Esophagus mucosa (tissue), 1 donor: ENCODE measurements at regions not wholly inside any gene's neighbourhood (a gene's known extent, or its start where the extent isn't known, plus 50 kb on each side); places are given as distances from the start of the nearest gene placed in this dataset.
"Not testable (repeated sequence)": the region's sequence is repeated elsewhere in the genome, so short reads cannot be mapped to it uniquely, and the experiment has no call there.

Experiments
- ATAC-seq: fragments of 200-7000 bp; cut with Tn5 transposase; one replicate; pipeline ENCODE4 v1.9.1; 2020
- donor health status: DM: yes; HTN: yes; CAD: no.

DNA sequence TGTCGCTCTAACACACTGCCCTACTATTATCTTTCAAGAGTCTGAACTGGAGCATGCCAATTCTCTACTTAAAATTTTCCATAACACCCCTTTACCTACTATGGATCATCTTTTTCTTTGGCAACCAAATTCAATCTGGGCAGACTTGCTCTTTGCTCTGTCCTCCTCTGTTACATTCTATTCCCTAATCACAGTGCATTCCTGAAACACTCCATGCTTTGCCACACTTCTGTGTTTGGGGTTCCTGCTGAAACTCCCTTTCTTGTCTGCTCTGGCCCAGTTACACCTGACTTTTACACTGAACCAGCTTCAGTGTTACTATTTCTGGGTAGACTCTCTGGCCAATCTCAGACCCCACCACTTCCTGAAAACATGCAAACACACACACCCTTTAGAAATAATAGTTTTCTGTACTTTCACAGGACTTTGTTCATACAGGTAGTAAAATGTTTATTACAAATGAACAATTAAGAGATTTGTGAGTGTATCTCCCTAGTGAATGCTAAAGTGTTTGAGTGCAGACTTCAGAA is 119.9 kb upstream of the DCC start:
- ATAC-seq = no peak

DNA sequence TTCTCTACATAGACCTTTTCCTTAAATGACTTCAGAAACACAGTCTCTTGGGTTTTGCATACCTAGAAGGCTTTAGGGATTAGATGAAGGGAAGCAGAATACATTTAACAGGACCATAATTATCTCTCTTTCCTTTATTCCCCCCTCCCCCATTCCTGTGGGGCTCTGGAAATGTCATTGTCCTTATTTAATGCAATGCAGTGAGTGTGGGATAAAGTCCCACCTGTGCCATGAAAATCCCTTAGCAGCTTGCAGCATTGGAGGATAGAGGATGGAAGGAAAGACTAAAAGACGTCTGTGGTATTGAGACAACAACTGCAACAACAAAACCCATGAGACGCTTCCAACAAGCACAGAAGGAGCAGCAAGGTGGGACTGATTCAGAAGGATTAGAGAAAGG is 117.8 kb upstream of the DCC start:
- no peak for ATAC-seq

DNA sequence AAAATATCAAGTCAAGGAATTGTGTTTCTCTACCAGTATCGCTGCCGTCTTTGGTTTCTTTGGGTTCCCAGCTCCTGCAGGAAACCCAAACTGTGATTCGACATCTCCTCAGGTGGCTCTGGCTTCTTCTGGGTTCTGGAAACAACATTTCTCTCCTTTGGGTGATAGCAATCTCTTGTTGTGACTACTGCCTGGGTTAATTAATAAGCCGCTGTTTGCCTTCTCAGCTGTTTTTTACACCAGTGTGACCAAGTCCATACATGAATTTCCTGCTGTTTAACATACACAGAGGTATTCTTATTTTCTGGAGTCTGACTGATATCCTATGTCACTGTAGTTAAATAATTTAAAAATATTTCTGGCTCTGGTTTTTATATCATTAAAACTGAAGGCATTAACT is 112.5 kb upstream of the DCC start:
- no peak for ATAC-seq

DNA sequence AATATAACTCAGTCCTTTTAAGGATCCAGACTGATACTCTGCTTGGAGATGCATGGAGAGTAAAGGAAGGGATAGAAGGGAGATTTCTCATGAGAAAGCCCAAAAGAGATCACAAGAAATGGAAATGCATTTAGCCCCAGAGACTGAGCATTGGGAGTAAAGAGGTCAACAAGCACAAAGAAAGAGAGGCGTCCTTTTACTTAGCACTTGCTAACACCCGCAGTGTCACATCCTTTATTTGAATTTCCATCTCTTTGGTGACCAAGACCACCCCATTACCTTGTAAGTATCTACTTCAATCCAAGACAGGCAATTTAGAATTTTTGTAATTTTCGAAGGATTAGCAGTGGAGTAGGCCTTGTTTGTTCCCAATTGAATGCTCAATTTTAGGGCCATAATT is 111.8 kb upstream of the DCC start:
- ATAC-seq = no peak

DNA sequence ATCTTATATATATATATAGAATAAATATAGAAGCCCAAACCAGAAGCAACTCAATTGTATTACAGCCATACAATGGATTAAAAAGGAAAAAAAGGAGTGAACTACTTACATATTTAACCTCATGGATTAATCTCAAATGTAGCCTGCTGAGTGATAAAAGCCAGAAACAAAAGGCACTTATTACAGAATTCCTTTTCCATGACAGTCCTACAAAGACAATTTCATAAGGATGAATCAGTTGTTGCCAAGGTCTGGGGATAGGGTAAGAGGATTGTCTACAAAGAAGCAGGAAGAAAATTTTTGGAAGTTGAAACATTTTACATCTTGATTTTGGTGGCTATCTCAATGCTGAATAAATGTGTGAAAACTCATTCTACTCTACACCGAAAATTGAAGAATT is 103.9 kb upstream of the DCC start:
- no peak for ATAC-seq

- ATAC-seq = no peak
Measured at GRCh38 chr18:52237551-52237950, 102.4 kb upstream of the DCC start.

DNA sequence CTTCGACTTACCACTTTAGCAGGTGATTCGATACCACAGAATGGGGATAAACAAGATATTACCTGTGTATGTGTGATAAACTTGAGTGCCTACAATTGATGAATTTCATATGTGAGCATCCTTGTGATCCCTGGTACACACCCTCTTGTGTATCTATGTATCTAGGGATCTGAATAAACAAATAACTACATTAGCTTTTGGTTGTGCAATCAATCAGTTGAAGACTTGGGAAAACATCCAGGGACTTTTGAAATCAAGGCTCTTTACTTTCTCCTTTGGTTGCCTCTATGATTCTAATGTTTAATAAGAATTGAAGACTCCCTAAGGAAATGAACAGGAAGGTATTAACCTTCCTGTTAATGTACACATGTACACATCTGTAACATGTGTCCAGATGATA is 97.3 kb upstream of the DCC start:
- no peak for ATAC-seq

DNA sequence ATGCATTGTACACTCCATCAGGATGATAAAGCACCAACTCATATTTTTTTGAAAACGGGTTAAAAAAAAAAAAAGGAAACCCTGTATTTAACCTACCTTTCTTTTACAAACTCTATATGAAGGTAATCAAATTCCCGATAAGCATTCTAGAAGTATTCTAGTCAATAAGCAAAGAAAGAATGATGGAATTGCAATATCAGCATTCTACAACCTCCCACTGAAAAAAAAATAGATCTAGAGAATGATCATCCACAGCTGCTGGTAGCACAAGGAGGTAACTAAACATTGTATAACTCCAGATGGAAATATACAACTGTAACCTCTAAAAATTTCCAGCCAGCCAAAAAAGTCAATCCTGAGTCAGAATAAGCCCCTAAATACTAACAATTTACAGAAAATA is 95.3 kb upstream of the DCC start:
- ATAC-seq = no peak

GRCh38 chr18:52254367-52254766 is 85.6 kb upstream of the DCC start:
- ATAC-seq = no peak

- ATAC-seq = not testable (repeated sequence)
Measured at GRCh38 chr18:52257417-52257816, 82.6 kb upstream of the DCC start.

- no peak for ATAC-seq
Measured at GRCh38 chr18:52275817-52276216, 64.2 kb upstream of the DCC start.

- no peak for ATAC-seq
Measured at GRCh38 chr18:52277785-52278184, 62.2 kb upstream of the DCC start.

DNA sequence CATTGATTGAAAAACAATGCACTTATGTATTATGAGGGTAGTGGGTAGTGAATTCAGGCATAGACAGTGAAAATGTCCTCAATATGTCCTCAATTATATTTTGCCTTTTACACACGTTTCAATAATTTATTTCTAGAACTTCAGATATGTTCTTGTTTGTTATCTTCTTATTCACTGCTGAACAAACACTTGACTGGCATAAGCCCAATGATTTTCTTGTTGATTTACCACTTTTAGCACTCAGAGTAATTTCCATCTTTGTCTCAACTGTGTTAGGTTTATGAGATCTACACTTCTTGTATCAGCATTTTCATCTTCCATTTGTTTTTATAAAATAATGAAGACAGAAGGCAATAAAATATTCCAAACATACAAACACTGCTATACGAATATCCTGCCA is 61.8 kb upstream of the DCC start:
- ATAC-seq = no peak

DNA sequence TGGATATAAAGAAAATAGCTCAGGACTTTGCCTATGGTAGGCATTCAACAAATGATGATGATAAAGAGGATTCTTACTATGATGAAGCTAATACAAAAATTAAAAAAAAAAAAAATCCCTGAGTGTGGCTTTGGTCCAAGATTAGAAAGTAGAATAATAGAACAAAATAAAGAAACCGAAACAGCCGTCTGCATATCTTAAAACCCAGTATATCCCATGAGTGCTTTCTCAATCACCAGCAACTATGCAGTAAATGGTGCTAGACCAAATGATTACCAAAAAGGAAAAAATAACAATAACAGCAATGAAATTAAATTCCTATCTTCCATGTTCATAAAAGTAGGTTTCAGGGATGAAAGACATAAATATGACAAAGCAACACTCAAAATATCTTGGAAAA is 59.3 kb upstream of the DCC start:
- ATAC-seq = no peak

DNA sequence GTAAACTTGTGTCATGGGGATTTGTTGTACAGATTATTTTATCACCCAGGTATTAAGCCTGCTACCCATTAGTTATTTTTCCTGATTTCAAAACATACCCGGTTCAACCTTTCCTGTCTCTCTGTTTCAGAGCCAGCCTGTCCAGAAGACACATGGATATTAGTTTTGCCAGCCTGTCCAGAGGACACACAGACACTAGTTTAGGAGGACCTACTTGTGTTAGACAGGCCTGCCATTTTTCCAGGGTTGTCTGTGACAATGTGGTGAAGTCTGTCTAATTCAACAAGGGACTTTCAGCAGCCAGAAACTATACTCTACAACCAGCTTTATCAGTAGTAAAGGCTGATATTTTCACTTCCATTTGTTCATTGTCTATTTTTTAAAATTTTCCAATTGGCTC is 56.1 kb upstream of the DCC start:
- no peak for ATAC-seq

GRCh38 chr18:52286675-52287074 is 53.3 kb upstream of the DCC start:
- ATAC-seq = no peak

- no peak for ATAC-seq
Measured at GRCh38 chr18:52287151-52287550, 52.8 kb upstream of the DCC start.

DNA sequence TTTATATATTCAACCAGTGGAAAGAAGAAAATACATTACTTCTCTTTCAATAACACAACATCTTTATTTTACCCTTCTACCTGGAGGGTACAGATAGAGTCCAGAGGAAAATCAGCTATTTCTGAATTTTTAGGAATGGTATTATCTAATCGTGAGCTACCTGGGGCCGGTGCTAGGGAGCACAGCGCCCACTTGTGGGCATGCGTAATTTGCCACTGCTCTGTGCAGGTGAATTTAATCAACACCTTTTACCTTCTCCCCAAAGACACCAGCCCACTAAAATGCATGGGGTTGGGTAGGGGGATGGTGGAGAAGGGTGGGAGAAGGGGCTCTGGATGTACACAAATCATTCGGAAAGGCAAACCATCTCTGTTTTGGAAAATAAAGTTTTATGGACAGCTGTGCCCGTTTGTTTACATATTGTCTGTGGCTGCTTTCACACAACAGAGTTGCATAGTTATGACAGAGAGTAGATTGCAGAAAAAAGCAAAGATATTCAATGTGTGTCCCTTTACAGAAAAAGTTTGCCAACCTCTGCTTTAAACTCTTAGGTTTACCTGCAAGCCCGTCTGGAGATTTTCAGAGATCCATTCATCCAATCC is 51.5 kb upstream of the DCC start:
- peak; percentile 36 for ATAC-seq

GRCh38 chr18:52289392-52289791 is 50.6 kb upstream of the DCC start:
- no peak for ATAC-seq
